Activated naive CD4-positive, alpha-beta T cell (primary cell): ENCODE measurements at regions not wholly inside any gene's neighbourhood (a gene's known extent, or its start where the extent isn't known, plus 50 kb on each side); places are given as distances from the start of the nearest gene placed in this dataset.

Experiments
- DNase-seq, 4 experiments: peaks; one replicate each; lab custom pipeline; 2025; lab: John Stamatoyannopoulos, UW

DNA sequence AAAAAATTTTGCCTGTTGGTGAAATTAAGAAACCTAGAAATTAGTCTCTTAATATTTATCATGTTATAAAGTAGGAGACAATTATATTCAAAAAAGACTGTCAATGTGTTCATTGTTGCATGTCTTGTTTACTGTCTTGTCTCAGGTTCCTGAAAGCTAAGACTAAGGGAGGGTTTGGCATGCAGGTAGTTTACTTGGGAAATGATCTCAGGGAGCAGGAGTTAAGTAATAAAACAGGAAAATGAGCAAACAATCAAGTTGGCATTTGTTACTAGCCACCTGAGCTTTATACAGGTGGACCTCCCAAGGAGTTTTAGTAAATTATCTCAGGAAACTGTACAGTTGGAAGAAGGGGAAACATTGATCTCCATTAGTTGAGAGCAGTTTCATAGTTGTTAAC lies 188.0 kb upstream of the MDGA2 start:
- DNase-seq = no peak

DNA sequence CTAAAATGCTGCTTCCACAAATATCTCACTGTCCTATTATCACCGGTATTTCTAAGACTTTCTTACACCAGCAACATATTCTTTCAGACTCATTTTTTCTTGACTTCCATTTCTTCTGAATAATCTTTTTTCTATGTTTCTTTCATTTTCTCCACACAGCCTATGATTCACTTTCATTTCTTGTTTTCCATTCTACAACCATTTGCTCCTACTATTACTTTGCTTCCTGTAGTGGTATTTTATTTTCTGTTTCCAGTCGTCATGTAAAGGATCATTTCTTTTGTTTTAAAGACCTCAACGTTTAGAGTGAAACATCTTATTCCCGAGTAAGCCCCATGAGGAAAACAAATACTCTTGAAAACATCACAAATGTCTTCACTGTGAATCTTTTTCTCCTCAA lies 182.2 kb upstream of the MDGA2 start:
- no peak for DNase-seq

DNA sequence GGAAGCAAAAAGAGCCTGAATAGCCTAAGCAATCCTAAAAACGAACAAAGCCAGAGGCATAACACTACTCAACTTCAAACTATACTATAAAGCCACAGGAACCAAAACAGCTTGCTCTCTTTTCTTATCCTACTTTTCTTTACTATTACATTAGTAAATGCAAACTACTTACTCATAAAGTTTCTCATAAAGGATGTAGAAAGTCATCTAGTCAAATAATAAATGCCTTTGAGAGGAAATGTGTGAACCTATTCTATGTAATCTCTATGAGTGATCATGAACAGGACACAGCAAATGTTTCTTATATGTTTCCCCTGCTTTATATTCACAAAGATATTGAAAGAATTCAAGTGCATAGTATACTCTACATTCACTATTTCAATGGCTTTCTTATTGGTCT lies 176.9 kb upstream of the MDGA2 start:
- DNase-seq = no peak

DNA sequence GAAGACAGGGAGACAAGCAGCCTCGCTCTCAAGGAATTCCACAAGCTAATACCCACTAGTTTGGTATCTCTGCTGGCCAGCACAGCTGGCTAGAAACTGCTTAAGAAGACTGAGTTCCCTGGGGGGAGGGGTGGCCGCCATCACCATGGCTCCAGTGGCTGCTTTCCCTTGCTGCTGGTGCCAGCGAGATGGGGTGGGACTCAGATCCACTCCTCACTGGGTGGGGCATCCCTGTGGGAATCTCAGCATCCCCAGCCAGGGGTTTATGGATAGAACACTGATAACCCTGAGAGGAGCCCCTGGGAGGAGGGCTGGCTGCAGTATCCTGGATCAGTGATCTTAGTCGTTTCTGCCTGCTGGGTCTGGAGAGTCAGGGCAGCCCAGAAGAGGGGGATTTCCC lies 170.6 kb upstream of the MDGA2 start:
- no peak for DNase-seq

DNA sequence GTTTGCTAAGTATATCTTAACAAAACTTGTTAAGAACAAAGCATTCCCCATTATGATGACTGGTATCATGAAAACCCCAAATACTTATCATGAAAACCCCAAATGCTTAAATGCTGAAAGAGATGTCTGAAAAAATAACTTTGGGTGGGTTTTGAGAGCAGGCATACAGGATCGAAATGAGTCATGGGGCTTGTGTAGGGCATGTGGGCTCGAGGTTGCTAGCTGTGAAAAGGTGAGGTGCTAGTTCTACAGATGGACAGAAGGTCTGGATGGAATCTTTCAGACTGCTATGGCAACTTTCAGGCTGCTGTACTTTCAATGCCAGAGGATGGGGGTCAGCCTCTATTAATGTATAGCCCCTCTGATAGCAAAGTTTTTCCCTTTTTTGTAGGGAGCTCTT lies 167.8 kb upstream of the MDGA2 start:
- no peak for DNase-seq

DNA sequence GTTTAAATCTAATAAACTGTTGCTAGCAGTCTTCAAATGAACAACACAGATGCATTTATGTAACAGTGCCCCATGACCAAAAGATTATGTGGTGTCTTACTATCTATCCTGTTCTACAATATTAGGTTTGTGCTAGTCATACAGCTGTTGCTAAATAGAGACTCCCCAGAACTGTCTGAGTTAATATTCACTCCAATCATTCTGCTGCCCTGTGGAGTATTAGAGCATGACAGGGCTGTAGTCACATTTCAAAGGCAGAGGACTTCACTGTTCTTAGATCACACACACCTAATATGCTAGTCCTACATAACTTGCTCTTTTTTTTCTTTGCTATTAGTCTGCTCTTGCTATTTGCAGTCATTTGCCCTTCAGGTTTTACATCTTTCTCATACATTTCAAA lies 157.6 kb upstream of the MDGA2 start:
- no peak for DNase-seq

DNA sequence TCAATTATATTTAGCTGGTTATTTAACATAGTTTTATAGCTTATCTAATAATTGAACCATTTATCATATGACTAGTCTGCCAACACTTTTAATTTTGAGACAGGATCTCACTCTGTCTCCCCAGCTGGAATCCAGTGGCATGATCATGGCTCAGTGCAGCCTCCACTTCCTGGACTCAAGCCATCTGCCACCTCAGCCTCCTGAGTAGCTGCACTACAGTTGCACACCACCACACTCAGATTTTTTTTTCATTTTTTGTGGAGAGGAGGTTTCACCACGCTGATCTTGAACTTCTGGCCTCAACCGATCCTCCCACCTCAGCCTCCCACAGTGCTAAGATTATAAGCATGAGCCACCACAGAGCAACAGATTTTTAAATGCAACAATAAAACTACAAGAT lies 151.4 kb upstream of the MDGA2 start:
- DNase-seq = no peak

DNA sequence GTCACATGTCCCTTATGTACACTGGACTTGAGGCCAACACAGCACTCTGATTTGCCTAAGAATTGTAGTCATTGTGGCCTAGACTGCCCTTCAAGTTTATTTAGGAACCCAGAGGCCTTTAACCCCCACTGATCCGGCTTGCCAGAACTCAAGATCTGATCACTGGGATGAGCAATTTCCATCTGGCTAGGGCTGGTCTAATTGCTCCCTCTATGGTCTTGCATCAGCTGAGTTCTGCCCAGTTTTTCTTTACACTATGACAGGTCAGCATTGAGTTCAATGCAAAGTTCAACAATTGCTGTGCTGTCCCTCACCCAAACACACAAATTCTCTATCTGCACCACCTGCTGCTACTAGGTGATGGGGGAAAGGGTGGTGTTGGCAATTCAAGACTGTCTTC lies 146.9 kb upstream of the MDGA2 start:
- no peak for DNase-seq

DNA sequence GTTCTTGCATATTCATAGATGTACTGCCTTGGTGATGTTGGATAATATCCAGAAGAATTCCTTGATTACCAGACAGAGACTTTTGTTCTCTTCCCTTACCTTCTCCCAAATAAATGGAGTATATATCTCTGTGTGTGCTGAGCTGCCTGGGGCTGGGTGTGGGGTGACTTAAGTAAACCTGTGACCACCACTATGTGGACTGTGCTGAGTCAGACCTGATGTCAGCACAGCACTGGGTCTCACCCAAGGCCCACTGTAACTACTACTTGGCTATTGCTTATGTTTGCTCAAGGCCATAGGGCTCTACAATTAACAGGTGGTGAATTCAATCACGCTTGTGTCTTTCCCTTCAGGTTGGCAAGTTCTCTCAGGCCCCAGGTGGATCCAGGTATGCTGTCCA lies 145.7 kb upstream of the MDGA2 start:
- no peak for DNase-seq

DNA sequence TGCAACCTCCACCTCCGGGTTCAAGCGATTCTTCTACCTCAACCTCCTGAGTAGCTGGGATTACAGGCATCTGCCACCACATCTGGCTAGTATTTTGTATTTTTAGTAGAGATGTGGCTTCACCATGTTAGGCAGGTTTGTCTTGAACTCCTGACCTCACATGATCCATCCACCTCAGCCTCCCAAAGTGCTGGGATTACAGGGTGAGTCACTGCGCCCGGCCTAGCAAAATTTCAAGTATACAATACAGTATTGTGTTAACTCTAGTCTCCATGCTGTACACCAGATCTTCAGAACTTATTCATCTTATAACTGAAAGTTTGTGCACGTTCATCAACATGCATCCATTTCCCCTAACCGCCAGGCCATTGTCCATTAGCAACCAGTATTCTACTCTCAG lies 115.1 kb upstream of the MDGA2 start:
- no peak for DNase-seq

DNA sequence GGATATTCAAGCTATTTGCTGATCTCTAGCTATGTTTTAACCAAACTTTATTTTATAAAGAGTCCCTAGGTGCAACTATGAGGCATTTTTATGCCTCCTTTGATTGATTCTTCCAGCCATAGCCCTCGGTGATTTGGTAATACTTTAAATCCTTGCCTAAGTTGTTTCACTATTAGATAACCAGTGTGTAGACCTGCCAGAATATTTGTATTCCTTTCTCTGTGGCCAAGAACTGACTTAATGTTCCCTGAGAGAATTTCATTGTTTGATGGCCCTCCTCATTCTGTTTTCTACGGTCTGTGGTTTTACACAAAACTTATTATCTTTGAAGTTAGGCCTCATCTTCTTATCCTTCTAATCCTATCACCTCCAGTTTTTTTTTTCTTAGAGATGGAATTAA lies 109.7 kb upstream of the MDGA2 start:
- no peak for DNase-seq

DNA sequence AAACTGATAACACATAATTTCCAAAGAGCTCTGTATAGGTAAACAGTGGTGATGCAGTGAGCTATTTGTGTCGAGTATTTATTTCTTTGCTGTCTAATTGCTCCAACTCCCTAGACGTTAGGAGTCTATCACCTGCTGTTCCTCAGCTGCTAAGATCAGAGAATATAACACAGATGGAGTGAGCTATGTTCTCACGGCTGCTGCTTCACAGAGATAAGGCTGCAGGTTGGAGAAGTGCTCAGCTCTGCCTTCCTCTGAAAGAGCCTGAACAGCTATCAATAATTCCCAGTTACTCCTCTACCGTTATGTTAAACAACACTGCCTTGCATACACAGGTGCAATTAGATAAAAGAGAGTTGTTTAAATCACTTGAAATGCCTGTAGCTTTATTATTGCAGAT lies 103.2 kb upstream of the MDGA2 start:
- DNase-seq = no peak

DNA sequence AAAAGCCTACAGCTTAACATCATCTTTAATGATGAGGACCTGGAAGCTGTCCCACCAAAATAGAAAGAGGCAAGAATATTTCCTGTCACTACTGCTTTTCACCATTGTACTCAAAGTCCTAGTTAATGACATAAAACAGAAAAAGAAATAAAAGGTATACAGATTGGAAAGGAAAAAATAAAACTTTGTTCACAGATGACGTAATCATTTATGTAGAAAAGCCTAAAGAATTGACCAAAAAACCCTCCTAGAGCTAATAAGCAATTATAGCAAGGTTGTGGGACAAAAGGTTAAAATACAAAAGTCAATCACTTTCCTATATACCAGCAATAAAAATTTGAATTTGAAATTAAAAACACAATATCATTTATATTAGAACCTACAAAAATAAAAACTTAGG lies 97.2 kb upstream of the MDGA2 start:
- no peak for DNase-seq

DNA sequence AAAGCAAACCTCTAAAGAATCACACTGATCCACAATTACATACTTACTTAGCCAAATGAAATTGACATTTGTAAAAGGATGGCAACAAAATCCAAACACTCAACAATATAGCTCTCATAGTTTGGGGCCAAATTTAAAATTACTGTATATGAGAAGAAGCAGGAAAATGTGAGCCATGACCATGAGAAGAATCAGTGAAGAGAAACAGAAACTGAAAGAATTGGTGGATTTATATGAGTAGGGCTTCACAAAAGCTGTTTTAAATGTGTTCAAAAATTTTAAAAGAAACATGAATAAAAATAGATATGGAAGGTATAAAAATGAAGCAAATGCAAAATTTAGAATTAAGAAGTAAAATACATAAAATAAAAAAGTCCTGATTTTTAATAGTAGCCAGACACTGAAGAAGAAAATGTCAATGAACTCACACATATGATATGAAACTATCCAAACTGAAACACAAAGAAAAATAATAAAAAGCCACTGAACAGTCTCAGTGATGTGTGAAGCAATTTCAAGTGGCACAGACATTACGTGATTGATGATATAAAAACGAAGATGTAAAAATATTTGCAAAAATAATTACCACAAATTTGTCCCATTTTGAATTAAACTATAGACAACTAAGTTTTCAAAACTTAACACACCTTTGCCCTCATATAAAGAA lies 87.9 kb upstream of the MDGA2 start:
- no peak for DNase-seq

DNA sequence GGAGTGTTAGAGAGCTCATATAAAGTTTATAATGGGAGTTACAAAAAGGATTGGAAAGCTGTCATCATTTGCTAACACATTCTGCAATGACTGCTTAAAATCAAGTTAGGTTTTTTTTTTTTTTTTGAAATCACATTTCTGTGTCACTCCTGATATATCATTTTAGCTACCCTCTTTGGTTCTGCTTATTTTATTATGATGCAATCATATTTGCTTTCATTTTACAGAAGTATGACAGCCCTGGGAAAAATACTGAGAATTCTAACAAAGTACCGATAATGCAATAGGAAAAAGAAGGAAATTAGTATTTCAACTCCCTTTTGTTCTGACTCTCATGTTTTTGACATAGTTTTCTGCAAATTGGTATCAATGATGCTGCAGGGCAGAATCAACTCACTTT lies 71.6 kb upstream of the MDGA2 start:
- DNase-seq = no peak

DNA sequence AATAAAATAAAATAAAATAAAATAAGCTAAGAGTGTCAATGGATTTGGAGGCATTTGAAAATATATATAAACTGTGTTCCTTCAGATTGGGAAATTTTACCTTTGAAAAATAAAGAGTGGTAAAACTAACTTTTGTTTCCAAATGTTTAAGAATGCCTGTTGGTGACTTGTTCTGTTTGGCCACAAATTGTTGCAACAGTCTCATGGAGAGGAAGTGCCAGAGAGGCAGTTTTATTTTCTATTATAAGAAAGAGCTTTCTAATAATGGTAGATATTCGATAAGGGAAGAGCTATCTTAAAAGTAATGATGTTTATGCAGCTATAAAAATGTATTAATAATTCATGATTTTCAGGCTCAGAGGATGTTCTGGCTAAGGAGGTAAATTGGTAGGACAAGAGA lies 68.8 kb upstream of the MDGA2 start:
- DNase-seq = no peak

DNA sequence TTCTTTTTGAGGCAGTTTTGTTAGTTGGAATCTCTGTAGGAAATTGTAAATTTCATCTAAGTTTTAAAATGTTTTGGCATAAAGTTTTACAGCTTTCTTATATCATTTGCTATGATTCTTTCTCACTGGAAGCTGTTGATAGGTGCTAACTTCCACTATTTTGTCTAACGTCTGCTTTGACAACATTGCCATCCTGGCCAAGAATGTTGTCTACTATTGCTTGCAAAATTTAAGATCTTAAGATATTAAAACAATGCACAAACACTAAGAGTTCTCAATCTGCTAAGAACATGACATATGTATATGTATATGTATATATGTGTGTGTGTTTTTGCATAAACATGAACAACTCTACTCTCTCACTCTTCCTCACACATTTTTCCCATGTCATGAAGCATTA lies 64.1 kb upstream of the MDGA2 start:
- DNase-seq = no peak

DNA sequence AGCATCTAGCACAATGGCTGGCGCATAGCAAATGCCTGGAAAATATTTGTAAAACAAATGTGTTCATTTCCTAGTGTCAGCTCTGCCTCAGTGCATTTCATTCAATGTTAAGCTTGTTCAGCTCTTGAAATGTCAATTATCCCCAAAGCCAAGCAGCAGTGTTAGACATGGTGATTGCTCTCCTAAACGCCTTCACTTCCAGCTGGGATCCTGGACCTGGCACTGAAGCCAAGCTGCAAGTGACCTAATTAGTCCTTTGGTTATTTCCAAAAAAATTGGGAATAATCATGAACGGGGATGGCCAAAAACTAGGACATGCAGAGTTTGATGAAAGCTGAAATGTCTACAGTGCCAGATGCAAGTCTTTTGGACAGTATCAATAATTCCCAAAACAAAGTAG lies 54.9 kb upstream of the MDGA2 start:
- no peak for DNase-seq
